Lower leg skin (tissue), 4 donors: ENCODE measurements at regions not wholly inside any gene's neighbourhood (a gene's known extent, or its start where the extent isn't known, plus 50 kb on each side); places are given as distances from the start of the nearest gene placed in this dataset.

Source experiments
- DNase-seq, 2 donors: peaks; one replicate each; pipeline ENCODE4 v3.0.0-alpha.2; 2019; ENCODE audit warnings: low spot score in 2 of 2
- H3K4me3 ChIP-seq: fragments of 200-600 bp; sonication (generic); 2 replicates; pipeline ENCODE4 v1.5.1; 2017; ENCODE audit warnings: mild to moderate bottlenecking, low read depth; ENCODE audit not compliant: poor library complexity, severe bottlenecking
- CTCF ChIP-seq, 3 donors: fragments of 450-650 bp; IDR thresholded peaks; one replicate each; pipeline ENCODE4 v1.5.1; 2016; ENCODE audit warnings: antibody characterized with exemption in 3 of 3, mild to moderate bottlenecking in 3 of 3, moderate library complexity in 2 of 3
- POLR2A ChIP-seq, 2 donors: fragments of 450-650 bp; IDR thresholded peaks; one replicate each; pipeline ENCODE4 v1.6.1; 2016 to 2017; ENCODE audit warnings: antibody characterized with exemption in 2 of 2, mild to moderate bottlenecking in 1 of 2, moderate library complexity in 1 of 2
- WGBS, 2 donors: methylation state at CpG; one replicate each; pipeline ENCODE4 v1.1.5; 2018; 5-methylcytosine and 5-hydroxymethylcytosine counted together
- intact Hi-C: fragments of 100-400 bp; cut with DNase I; formaldehyde crosslinking; loops from one replicate; pipeline ENCODE4 v1.15.0; 2023; ENCODE audit warnings: low total_unique reads

- intact Hi-C loops, result no loop called here
- DNase-seq, result no peak
- 53 to 55% methylated on average over 2 of the region's 2 CpGs for WGBS, 2 donors
- TF ChIP-seq CTCF (IDR thresholded peaks at IDR 0.05) (no peak), POLR2A (IDR thresholded peaks at IDR 0.05) (no peak)
- no peak overlapping the region for H3K4me3 ChIP-seq
Measured at GRCh38 chr2:18684206-18685038, 95.1 kb upstream of the NT5C1B start.

- WGBS, 2 donors, result 76 to 96% methylated on average over 1 of the region's 1 CpG
- H3K4me3 ChIP-seq, result no peak overlapping the region
- TF ChIP-seq POLR2A (IDR thresholded peaks at IDR 0.05) (no peak), CTCF (IDR thresholded peaks at IDR 0.05) (no peak)
- intact Hi-C loops, result no loop called here
- DNase-seq, result no peak
Measured at GRCh38 chr2:18682681-18683080, 93.3 kb upstream of the NT5C1B start.

GRCh38 chr2:18677280-18677679 is 87.9 kb upstream of the NT5C1B start:
- no peak for DNase-seq
- intact Hi-C loops, result no loop called here
- no peak for TF ChIP-seq CTCF (IDR thresholded peaks at IDR 0.05)
- TF ChIP-seq POLR2A (IDR thresholded peaks at IDR 0.05), result no peak
- WGBS, 2 donors, result 92 to 96% methylated on average over 2 of the region's 2 CpGs
- no peak overlapping the region for H3K4me3 ChIP-seq

GRCh38 chr2:18674309-18674708 is 84.9 kb upstream of the NT5C1B start:
- intact Hi-C loops, result no loop called here
- no peak overlapping the region for H3K4me3 ChIP-seq
- TF ChIP-seq CTCF (IDR thresholded peaks at IDR 0.05), result no peak
- no peak for TF ChIP-seq POLR2A (IDR thresholded peaks at IDR 0.05)
- no peak for DNase-seq

GRCh38 chr2:18671363-18671762 is 82.0 kb upstream of the NT5C1B start:
- intact Hi-C loops, result no loop called here
- no peak for DNase-seq
- TF ChIP-seq CTCF (IDR thresholded peaks at IDR 0.05), result no peak
- no peak for TF ChIP-seq POLR2A (IDR thresholded peaks at IDR 0.05)
- no peak overlapping the region for H3K4me3 ChIP-seq

- TF ChIP-seq CTCF (IDR thresholded peaks at IDR 0.05) (no peak), POLR2A (IDR thresholded peaks at IDR 0.05) (no peak)
- intact Hi-C loops, result no loop called here
- 68 to 82% methylated on average over 2 of the region's 2 CpGs for WGBS, 2 donors
- DNase-seq, result no peak
- H3K4me3 ChIP-seq, result no peak overlapping the region
Measured at GRCh38 chr2:18668221-18668620, 78.9 kb upstream of the NT5C1B start.
